GM12875 (cell line): ENCODE measurements at regions not wholly inside any gene's neighbourhood (a gene's known extent, or its start where the extent isn't known, plus 50 kb on each side); places are given as distances from the start of the nearest gene placed in this dataset.

ENCODE experiments used
- H3K4me3 ChIP-seq: one replicate; pipeline ENCODE4 v1.5.1; 2011; ENCODE audit warnings: low read depth, low read length, control low read depth
- CTCF ChIP-seq: IDR thresholded peaks from 2 replicates; pipeline ENCODE4 v1.5.1; 2011; ENCODE audit warnings: low read depth, mild to moderate bottlenecking, control low read depth, inconsistent platforms, low read length, moderate library complexity, borderline replicate concordance; ENCODE audit not compliant: insufficient read depth

GRCh38 chr7:32242436-32242835 is 172.2 kb upstream of the PDE1C start:
- no peak overlapping the region for H3K4me3 ChIP-seq
- no peak for TF ChIP-seq CTCF

- no peak for TF ChIP-seq CTCF
- H3K4me3 ChIP-seq = no peak overlapping the region
Observed at GRCh38 chr7:32241636-32242035, 171.4 kb upstream of the PDE1C start.

GRCh38 chr7:32239764-32240163 is 169.6 kb upstream of the PDE1C start:
- no peak overlapping the region for H3K4me3 ChIP-seq

GRCh38 chr7:32228601-32229000 is 158.4 kb upstream of the PDE1C start:
- no peak for TF ChIP-seq CTCF
- no peak overlapping the region for H3K4me3 ChIP-seq

More at GRCh38 chr7:32239764-32240163, 169.6 kb upstream of the PDE1C start:
- no peak for TF ChIP-seq CTCF

GRCh38 chr7:32227746-32228145 is 157.5 kb upstream of the PDE1C start:
- no peak overlapping the region for H3K4me3 ChIP-seq
- TF ChIP-seq CTCF = no peak

- no peak for TF ChIP-seq CTCF
- H3K4me3 ChIP-seq = no peak overlapping the region
Observed at GRCh38 chr7:32224276-32224675, 154.1 kb upstream of the PDE1C start.

GRCh38 chr7:32223721-32224120 is 153.5 kb upstream of the PDE1C start:
- no peak overlapping the region for H3K4me3 ChIP-seq
- TF ChIP-seq CTCF = no peak
